Gastrocnemius medialis (tissue), 4 donors: ENCODE measurements at regions not wholly inside any gene's neighbourhood (a gene's known extent, or its start where the extent isn't known, plus 50 kb on each side); places are given as distances from the start of the nearest gene placed in this dataset.

Experiments used
- CTCF ChIP-seq, 5 experiments: fragments of 450-650 bp in 3 of 5; fragments of 200-600 bp in 2 of 5; sonication (generic) in 2 of 5; IDR thresholded peaks in 4 of 5; conservative IDR thresholded peaks in 1 of 5; 1 replicate in 4 of 5; 2 replicates in 1 of 5; pipeline ENCODE4 v1.5.1; 2016 to 2019; ENCODE audit warnings: antibody characterized with exemption in 5 of 5, mild to moderate bottlenecking in 3 of 5, moderate library complexity in 3 of 5
- POLR2A ChIP-seq, 2 donors: fragments of 450-650 bp; IDR thresholded peaks; one replicate each; pipeline ENCODE4 v1.6.1; 2017; ENCODE audit warnings: antibody characterized with exemption in 2 of 2, mild to moderate bottlenecking in 2 of 2, moderate library complexity in 2 of 2

- TF ChIP-seq CTCF (IDR thresholded peaks at IDR 0.05 in 4 of 5, conservative IDR thresholded peaks at IDR 0.05 in 1 of 5), result no peak
- no peak for TF ChIP-seq POLR2A (IDR thresholded peaks at IDR 0.05)
Measured at GRCh38 chr5:40355846-40356245, 323.9 kb upstream of the PTGER4 start.
